Transverse colon (tissue), 4 donors: ENCODE measurements at regions not wholly inside any gene's neighbourhood (a gene's known extent, or its start where the extent isn't known, plus 50 kb on each side); places are given as distances from the start of the nearest gene placed in this dataset.

Experiments used
- DNase-seq: peaks from one replicate; pipeline ENCODE4 v3.0.0-alpha.2; 2019
- H3K27ac ChIP-seq, 4 donors: fragments of 200-600 bp; sonication (generic); 2 replicates each; pipeline ENCODE4 v1.5.1; 2016 to 2018; ENCODE audit warnings: inconsistent platforms in 4 of 4
- H3K27me3 ChIP-seq: fragments of 200-600 bp; sonication (generic); 2 replicates; pipeline ENCODE4 v1.5.1; 2017; ENCODE audit warnings: inconsistent platforms
- H3K36me3 ChIP-seq, 4 donors: fragments of 200-600 bp; sonication (generic); 2 replicates each; pipeline ENCODE4 v1.5.1; 2017 to 2019; ENCODE audit warnings: inconsistent platforms in 4 of 4
- H3K4me1 ChIP-seq, 4 donors: fragments of 200-600 bp; sonication (generic); 2 replicates each; pipeline ENCODE4 v1.5.1; 2017 to 2020; ENCODE audit warnings: inconsistent platforms in 4 of 4
- H3K4me3 ChIP-seq, 4 donors: fragments of 200-600 bp; sonication (generic); 1 replicate in 1 of 4; 2 replicates in 3 of 4; pipeline versions ENCODE4 v1.5.1 to v1.6.1; 2017 to 2019; ENCODE audit warnings: inconsistent platforms in 4 of 4
- H3K9me3 ChIP-seq, 2 donors: fragments of 200-600 bp; sonication (generic); 2 replicates each; pipeline ENCODE4 v1.5.1; 2017 to 2019; ENCODE audit warnings: inconsistent platforms in 2 of 2
- CTCF ChIP-seq, 5 experiments: fragments of 200-600 bp in 3 of 5; fragments of 450-650 bp in 2 of 5; sonication (generic) in 3 of 5; IDR thresholded peaks; 1 replicate in 2 of 5; 2 replicates in 3 of 5; pipeline ENCODE4 v1.5.1; 2016 to 2017; ENCODE audit warnings: antibody characterized with exemption in 5 of 5, inconsistent platforms in 3 of 5, mild to moderate bottlenecking in 2 of 5, moderate library complexity in 1 of 5
- EP300 ChIP-seq: sonication (generic); formaldehyde crosslinking; IDR thresholded peaks from one replicate; pipeline ENCODE4 v1.6.1; 2017; ENCODE audit warnings: antibody characterized with exemption, low read depth
- POLR2A ChIP-seq: fragments of 450-650 bp; IDR thresholded peaks from one replicate; pipeline ENCODE4 v1.6.1; 2016; ENCODE audit warnings: antibody characterized with exemption, mild to moderate bottlenecking, moderate library complexity
- POLR2AphosphoS5 ChIP-seq, 3 donors: sonication (generic); formaldehyde crosslinking; IDR thresholded peaks; one replicate each; pipeline ENCODE4 v1.6.1; 2016; ENCODE audit warnings: antibody characterized with exemption in 3 of 3
- WGBS, 2 donors: methylation state at CpG; one replicate each; pipeline ENCODE4 v1.1.5; 2018; ENCODE audit warnings: low coverage in 1 of 2; 5-methylcytosine and 5-hydroxymethylcytosine counted together
- in situ Hi-C, 4 donors: fragments of 200-750 bp; cut with MboI; loops; one replicate each; pipeline versions ENCODE4 v1.15.0 to v1.15.1; 2017; ENCODE audit warnings: low sequenced_read_pairs in 3 of 4, low pct_ligation_motif_present in 1 of 4, low pct_unique_long_range_greater_than_20kb in 1 of 4
- intact Hi-C: fragments of 100-400 bp; cut with DNase I; formaldehyde crosslinking; loops from one replicate; pipeline ENCODE4 v1.15.1; 2023; ENCODE audit warnings: low total_unique reads

GRCh38 chrX:98331407-98331806 lies 1447.7 kb downstream of the RPA4 start:
- Histone ChIP-seq H3K4me3 (no peak overlapping the region), H3K9me3 (no peaks in the 10 kb centered on the region), H3K36me3 (no peaks in the 10 kb centered on the region), H3K27me3 (no peaks in the 10 kb centered on the region), H3K27ac (no peak overlapping the region), H3K4me1 (no peaks in the 10 kb centered on the region)
- intact Hi-C loops (no loop called here), in situ Hi-C loops (no loop called here)
- 68 to 86% methylated on average over 1 to 2 of the region's 2 CpGs for WGBS, 2 donors
- TF ChIP-seq POLR2A = no peak
- no peak for TF ChIP-seq CTCF (IDR thresholded peaks at IDR 0.05)
- no peak for TF ChIP-seq EP300
- TF ChIP-seq POLR2AphosphoS5 (IDR thresholded peaks at IDR 0.05) = no peak
- DNase-seq = no peak

- WGBS, 2 donors = 80 to 88% methylated on average over 1 to 2 of the region's 2 CpGs
- Histone ChIP-seq H3K4me3 (no peak overlapping the region), H3K4me1 (no peaks in the 10 kb centered on the region), H3K27ac (no peak overlapping the region), H3K27me3 (no peaks in the 10 kb centered on the region), H3K36me3 (no peaks in the 10 kb centered on the region), H3K9me3 (no peaks in the 10 kb centered on the region)
- DNase-seq = no peak
- TF ChIP-seq POLR2A (no peak), POLR2AphosphoS5 (IDR thresholded peaks at IDR 0.05) (no peak), CTCF (IDR thresholded peaks at IDR 0.05) (no peak), EP300 (no peak)
- in situ Hi-C loops = no loop called here
- intact Hi-C loops = no loop called here
Observed at GRCh38 chrX:98338544-98338943, 1454.8 kb downstream of the RPA4 start.

- Histone ChIP-seq H3K36me3 (no peaks in the 10 kb centered on the region), H3K4me1 (no peaks in the 10 kb centered on the region), H3K9me3 (no peaks in the 10 kb centered on the region), H3K4me3 (no peak overlapping the region), H3K27ac (no peak overlapping the region), H3K27me3 (no peaks in the 10 kb centered on the region)
- intact Hi-C loops = no loop called here
- in situ Hi-C loops = no loop called here
- DNase-seq = no peak
- TF ChIP-seq EP300 (no peak), POLR2AphosphoS5 (IDR thresholded peaks at IDR 0.05) (no peak), POLR2A (no peak), CTCF (IDR thresholded peaks at IDR 0.05) (no peak)
Observed at GRCh38 chrX:98350940-98351339, 1467.2 kb downstream of the RPA4 start.

- intact Hi-C loops (no loop called here), in situ Hi-C loops (no loop called here)
Observed at GRCh38 chrX:98357146-98357545, 1473.4 kb downstream of the RPA4 start.

More at GRCh38 chrX:98357146-98357545, 1473.4 kb downstream of the RPA4 start:
- Histone ChIP-seq H3K27ac (no peak overlapping the region), H3K4me1 (no peaks in the 10 kb centered on the region), H3K27me3 (no peaks in the 10 kb centered on the region), H3K9me3 (no peaks in the 10 kb centered on the region), H3K4me3 (no peak overlapping the region), H3K36me3 (no peaks in the 10 kb centered on the region)
- TF ChIP-seq EP300 = no peak
- no peak for TF ChIP-seq POLR2A
- no peak for TF ChIP-seq POLR2AphosphoS5 (IDR thresholded peaks at IDR 0.05)
- no peak for TF ChIP-seq CTCF (IDR thresholded peaks at IDR 0.05)
- no peak for DNase-seq
